SH-SY5Y (cell line): ENCODE measurements at regions not wholly inside any gene's neighbourhood (a gene's known extent, or its start where the extent isn't known, plus 50 kb on each side); places are given as distances from the start of the nearest gene placed in this dataset.

Experiments used
- GATA2 ChIP-seq: IDR thresholded peaks from 2 replicates; pipeline ENCODE4 v1.6.1; 2011; ENCODE audit warnings: mild to moderate bottlenecking, low read depth, low read length
- GATA3 ChIP-seq: IDR thresholded peaks from 2 replicates; pipeline ENCODE4 v1.6.1; 2011; ENCODE audit warnings: low read depth, mild to moderate bottlenecking, low read length, moderate library complexity

- TF ChIP-seq GATA3 (no peak), GATA2 (no peak)
These were observed 53.7 kb upstream of the ANK3 start for GRCh38 chr10:60443346-60443745.
